Peyer's patch (tissue), 4 donors: ENCODE measurements at regions not wholly inside any gene's neighbourhood (a gene's known extent, or its start where the extent isn't known, plus 50 kb on each side); places are given as distances from the start of the nearest gene placed in this dataset.

Experiments used
- POLR2A ChIP-seq, 2 donors: fragments of 450-650 bp; IDR thresholded peaks; one replicate each; pipeline ENCODE4 v1.5.1; 2017; ENCODE audit warnings: antibody characterized with exemption in 2 of 2, mild to moderate bottlenecking in 2 of 2, moderate library complexity in 2 of 2
- TF ChIP-seq, protein P1 (sequence below), 6 experiments: fragments of 450-650 bp in 4 of 6; fragments of 200-600 bp in 2 of 6; sonication (generic) in 1 of 6; IDR thresholded peaks; one replicate each; pipeline ENCODE4 v1.5.1; 2017 to 2019; ENCODE audit warnings: antibody characterized with exemption in 6 of 6, mild to moderate bottlenecking in 3 of 6, moderate library complexity in 1 of 6

DNA sequence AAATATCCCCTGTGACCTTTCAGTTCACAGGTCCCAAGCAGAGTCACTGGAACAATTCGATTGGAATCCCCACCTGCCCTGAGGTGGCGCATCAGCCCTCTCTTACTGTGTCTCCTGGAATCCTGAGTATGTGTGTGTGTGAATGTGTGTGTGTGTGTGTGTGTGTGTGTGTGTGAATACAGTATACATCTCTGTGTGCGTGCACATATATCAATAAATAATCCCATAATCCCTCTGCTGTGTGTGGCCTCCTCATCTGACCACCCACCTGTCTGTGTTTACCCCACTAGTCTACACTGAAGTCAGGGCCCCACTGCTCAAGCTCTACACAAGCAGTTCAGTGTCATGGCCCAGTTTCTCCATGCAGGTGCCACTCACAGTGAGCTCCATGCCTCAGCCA lies 187.4 kb downstream of the ERCC6L2 start:
- TF ChIP-seq, protein P1, sequence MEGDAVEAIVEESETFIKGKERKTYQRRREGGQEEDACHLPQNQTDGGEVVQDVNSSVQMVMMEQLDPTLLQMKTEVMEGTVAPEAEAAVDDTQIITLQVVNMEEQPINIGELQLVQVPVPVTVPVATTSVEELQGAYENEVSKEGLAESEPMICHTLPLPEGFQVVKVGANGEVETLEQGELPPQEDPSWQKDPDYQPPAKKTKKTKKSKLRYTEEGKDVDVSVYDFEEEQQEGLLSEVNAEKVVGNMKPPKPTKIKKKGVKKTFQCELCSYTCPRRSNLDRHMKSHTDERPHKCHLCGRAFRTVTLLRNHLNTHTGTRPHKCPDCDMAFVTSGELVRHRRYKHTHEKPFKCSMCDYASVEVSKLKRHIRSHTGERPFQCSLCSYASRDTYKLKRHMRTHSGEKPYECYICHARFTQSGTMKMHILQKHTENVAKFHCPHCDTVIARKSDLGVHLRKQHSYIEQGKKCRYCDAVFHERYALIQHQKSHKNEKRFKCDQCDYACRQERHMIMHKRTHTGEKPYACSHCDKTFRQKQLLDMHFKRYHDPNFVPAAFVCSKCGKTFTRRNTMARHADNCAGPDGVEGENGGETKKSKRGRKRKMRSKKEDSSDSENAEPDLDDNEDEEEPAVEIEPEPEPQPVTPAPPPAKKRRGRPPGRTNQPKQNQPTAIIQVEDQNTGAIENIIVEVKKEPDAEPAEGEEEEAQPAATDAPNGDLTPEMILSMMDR (IDR thresholded peaks at IDR 0.05) = no peak
- no peak for TF ChIP-seq POLR2A (IDR thresholded peaks at IDR 0.05)
